ENCODE measurements at regions not wholly inside any gene's neighbourhood (a gene's known extent, or its start where the extent isn't known, plus 50 kb on each side); places are given as distances from the start of the nearest gene placed in this dataset.

- no peaks in the 10 kb centered on the region for H3K36me3 ChIP-seq (ENCODE audit: insufficient read depth in 1 of 2, low read depth in 1 of 2)
- TF ChIP-seq CTCF (IDR thresholded peaks at IDR 0.05) = no peak
- 41 to 64% (median 55%) methylated on average over 3 of the region's 3 CpGs for WGBS, 3 donors
- H3K27me3 ChIP-seq (ENCODE audit: insufficient read depth in 3 of 3, low read length in 2 of 3) = no peaks in the 10 kb centered on the region
- no peak for ATAC-seq
- no peak overlapping the region for H3K4me3 ChIP-seq
- no peaks in the 10 kb centered on the region for H3K9me3 ChIP-seq
- intact Hi-C loops (cut with DNase I) = no loop called here
- no peak overlapping the region for H3K27ac ChIP-seq
- DNase-seq = no peak
- H3K4me1 ChIP-seq = no peaks in the 10 kb centered on the region
These were observed 341.1 kb downstream of the DIPK2A start for GRCh38 chr3:144312702-144313101.

DNA sequence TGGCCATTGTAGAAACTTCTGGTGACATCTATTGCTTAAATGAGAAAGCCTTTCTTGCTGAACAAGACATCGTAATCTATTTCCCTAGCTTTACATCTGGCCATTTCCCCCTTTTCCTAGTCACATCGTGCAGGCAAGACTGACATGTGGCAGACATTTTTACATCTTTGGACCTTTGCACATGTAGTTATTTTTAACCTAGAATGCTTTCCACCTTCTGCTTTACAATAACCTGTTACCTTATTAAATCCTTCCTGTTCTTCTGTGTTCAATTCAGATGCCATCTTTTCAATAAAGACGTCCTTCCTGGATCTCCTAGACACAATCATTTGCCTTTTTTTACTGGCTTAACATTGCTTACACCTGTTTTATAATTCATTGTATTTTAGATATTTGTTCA lies 343.3 kb downstream of the DIPK2A start:
- 76 to 84% (median 80%) methylated on average over 3 of the region's 3 CpGs for WGBS, 3 donors
- no peaks in the 10 kb centered on the region for H3K27me3 ChIP-seq (ENCODE audit: insufficient read depth in 3 of 3, low read length in 2 of 3)
- TF ChIP-seq CTCF (IDR thresholded peaks at IDR 0.05) = no peak
- no peak overlapping the region for H3K4me3 ChIP-seq
- DNase-seq (no peak), ATAC-seq (no peak)
- H3K36me3 ChIP-seq (ENCODE audit: insufficient read depth in 1 of 2, low read depth in 1 of 2) = no peaks in the 10 kb centered on the region
- intact Hi-C loops (cut with DNase I) = no loop called here
- no peak overlapping the region for H3K27ac ChIP-seq
- H3K4me1 ChIP-seq = no peaks in the 10 kb centered on the region
- no peaks in the 10 kb centered on the region for H3K9me3 ChIP-seq

DNA sequence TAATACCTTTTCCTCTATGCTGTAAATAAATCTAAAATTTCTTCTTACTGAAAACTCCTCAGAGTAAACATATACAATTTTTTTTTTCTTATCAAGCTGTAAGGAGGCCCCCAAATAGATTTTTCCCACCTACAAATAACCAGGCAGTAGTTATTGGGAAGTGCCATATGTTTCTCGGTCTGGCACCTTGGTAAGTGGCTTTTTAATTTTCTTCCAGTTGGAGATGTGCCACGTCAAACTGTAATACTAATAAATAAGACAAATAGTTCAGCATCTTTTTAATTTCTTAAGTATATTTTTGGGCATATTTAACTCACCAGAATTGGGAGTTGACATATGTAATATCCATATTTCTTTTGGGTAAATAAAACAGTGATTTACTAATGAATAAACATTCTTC lies 346.3 kb downstream of the DIPK2A start:
- H3K27ac ChIP-seq = no peak overlapping the region
- H3K36me3 ChIP-seq (ENCODE audit: insufficient read depth in 1 of 2, low read depth in 1 of 2) = no peaks in the 10 kb centered on the region
- 77 to 84% (median 81%) methylated on average over 2 of the region's 2 CpGs for WGBS, 3 donors
- no peak for TF ChIP-seq CTCF (IDR thresholded peaks at IDR 0.05)
- intact Hi-C loops (cut with DNase I) = no loop called here
- DNase-seq (no peak), ATAC-seq (no peak)
- no peak overlapping the region for H3K4me3 ChIP-seq
- H3K4me1 ChIP-seq = no peaks in the 10 kb centered on the region
- H3K9me3 ChIP-seq = no peaks in the 10 kb centered on the region
- H3K27me3 ChIP-seq (ENCODE audit: insufficient read depth in 3 of 3, low read length in 2 of 3) = no peaks in the 10 kb centered on the region

DNA sequence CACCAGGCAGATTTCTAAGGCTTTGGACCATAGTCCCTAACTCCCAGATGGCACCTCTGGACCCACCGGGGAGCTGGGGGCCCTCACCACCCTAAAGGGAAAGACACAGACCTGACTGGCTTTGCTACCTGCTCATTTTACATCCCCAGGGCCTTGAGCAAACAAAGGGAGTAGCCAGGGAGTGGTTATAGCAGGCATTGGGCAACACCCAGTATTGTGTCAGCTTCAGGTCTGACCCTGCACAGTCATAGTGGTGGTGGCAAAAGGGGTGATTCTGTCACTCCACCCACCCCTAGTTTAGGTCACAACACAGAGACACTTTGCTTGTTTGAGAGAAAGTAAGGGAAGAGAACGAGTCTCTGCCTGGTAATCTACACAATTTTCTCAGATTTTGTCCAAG lies 352.5 kb downstream of the DIPK2A start:
- DNase-seq (no peak), ATAC-seq (no peak)
- no peaks in the 10 kb centered on the region for H3K4me1 ChIP-seq
- no peak overlapping the region for H3K27ac ChIP-seq
- WGBS, 3 donors = 89 to 92% (median 91%) methylated on average over 2 of the region's 2 CpGs
- H3K27me3 ChIP-seq (ENCODE audit: insufficient read depth in 3 of 3, low read length in 2 of 3) = no peaks in the 10 kb centered on the region
- H3K36me3 ChIP-seq (ENCODE audit: insufficient read depth in 1 of 2, low read depth in 1 of 2) = no peaks in the 10 kb centered on the region
- H3K9me3 ChIP-seq = no peaks in the 10 kb centered on the region
- no peak overlapping the region for H3K4me3 ChIP-seq
- no peak for TF ChIP-seq CTCF (IDR thresholded peaks at IDR 0.05)
- intact Hi-C loops (cut with DNase I) = no loop called here

DNA sequence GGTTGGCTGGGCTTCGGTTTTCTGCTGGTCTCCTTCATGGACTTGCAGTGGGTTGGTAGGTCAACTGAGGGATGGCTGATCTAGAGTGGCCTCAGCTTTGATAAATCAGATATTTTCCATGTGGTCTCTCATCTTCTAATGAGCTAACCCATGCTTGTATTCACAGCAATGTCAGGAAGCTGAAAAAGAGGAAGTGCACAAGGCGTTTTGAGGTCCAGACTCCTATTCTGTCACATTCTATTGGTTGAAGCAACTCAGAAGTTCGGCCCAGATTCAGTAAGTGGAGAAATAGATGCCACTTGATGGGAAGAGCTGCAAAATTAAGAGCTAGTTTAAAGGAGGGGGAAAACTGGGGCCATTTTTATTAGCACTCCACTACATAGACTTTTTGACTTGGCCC lies 361.2 kb downstream of the DIPK2A start:
- DNase-seq (no peak), ATAC-seq (no peak)
- 74 to 79% (median 75%) methylated on average over 3 of the region's 3 CpGs for WGBS, 3 donors

More for the DNA sequence above, 361.2 kb downstream of the DIPK2A start:
- Histone ChIP-seq H3K9me3 (no peaks in the 10 kb centered on the region), H3K27ac (no peak overlapping the region), H3K36me3 (ENCODE audit: insufficient read depth in 1 of 2, low read depth in 1 of 2) (no peaks in the 10 kb centered on the region), H3K4me1 (no peaks in the 10 kb centered on the region), H3K4me3 (no peak overlapping the region), H3K27me3 (ENCODE audit: insufficient read depth in 3 of 3, low read length in 2 of 3) (no peaks in the 10 kb centered on the region)
- intact Hi-C loops (cut with DNase I) = no loop called here
- TF ChIP-seq CTCF (IDR thresholded peaks at IDR 0.05) = no peak
